ENCODE measurements at regions not wholly inside any gene's neighbourhood (a gene's known extent, or its start where the extent isn't known, plus 50 kb on each side); places are given as distances from the start of the nearest gene placed in this dataset.
"Not testable (repeated sequence)": the region's sequence is repeated elsewhere in the genome, so short reads cannot be mapped to it uniquely, and the experiment has no call there.

DNA sequence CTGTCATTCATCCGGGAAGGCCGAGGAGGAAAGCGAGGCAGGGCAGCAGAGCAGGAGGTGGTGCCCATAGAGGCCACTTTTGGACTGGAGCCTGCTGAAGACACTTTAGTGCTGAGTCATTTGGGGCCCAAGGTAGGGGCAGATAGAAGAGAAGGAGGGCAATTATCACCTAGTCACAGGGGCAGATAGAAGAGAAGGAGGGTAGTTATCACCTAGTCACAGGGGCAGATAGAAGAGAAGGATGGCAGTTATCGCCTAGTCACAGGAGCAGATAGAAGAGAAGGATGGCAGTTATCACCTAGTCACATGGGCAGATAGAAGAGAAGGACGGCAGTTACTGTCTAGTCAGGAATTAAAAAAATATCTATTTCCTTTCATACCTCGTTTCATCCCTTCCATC lies 1372.6 kb downstream of the FOXD4L5 start:
- ATAC-seq; H3K4me1 Mint-ChIP-seq; POLR2A ChIA-PET; H3K27me3 Mint-ChIP-seq; H3K36me3 Mint-ChIP-seq (ENCODE audit: low read depth); DNase-seq; CTCF ChIA-PET; H3K27ac Mint-ChIP-seq; intact Hi-C loops (cut with DNase I, micrococcal nuclease); H3K4me3 Mint-ChIP-seq: not testable (repeated sequence)
- H3K9me3 Mint-ChIP-seq (ENCODE audit: low read depth): peaks cover 38% of the 10 kb centered on the region

DNA sequence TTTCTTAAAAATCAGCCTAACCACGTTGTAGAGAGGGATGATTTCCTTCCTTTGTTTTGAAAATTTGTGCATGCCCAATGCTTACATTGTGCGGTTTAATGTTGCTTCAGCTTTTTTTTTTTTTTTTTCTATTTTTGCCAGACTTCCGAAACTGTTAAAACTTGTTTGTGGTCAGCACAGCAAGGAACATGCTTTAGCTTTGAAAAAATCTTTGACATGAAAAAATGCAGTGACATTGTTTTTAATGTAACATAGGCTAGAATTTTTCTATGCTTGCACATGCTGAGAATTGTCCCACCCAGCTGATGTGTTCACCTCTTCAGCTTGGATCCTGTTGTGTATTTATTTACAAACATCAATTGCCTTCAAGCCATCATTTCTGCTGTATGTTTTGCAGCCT lies 1375.9 kb downstream of the FOXD4L5 start:
- not testable (repeated sequence) for DNase-seq, H3K27ac Mint-ChIP-seq

DNA sequence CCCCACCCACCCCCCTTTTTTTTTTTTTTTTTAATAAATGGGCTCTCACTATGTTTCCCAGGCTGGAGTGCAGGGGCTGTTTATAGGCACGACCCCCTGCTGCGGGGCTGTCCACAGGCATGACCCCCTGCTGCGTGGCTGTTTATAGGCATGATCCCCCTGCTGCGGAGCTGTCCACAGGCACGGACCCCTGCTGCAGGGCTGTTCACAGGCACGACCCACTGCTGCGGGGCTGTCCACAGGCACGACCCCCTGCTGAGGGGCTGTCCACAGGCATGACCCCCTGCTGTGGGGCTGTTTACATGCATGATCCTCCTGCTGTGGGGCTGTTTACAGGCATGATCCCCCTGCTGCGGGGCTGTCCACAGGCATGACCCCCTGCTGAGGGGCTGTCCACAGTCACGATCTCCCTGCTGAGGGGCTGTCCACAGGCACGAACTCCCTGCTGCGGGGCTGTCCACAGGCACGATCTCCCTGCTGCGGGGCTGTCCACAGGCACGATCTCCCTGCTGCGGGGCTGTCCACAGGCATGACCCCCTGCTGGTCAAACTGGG lies 1385.3 kb downstream of the FOXD4L5 start:
- intact Hi-C loops (cut with DNase I, micrococcal nuclease); H3K27me3 Mint-ChIP-seq; H3K27ac Mint-ChIP-seq; H3K9me3 Mint-ChIP-seq (ENCODE audit: low read depth); CTCF ChIA-PET; POLR2A ChIA-PET; H3K4me3 Mint-ChIP-seq; H3K36me3 Mint-ChIP-seq (ENCODE audit: low read depth); DNase-seq; H3K4me1 Mint-ChIP-seq; ATAC-seq: not testable (repeated sequence)

More for the DNA sequence above, 1375.9 kb downstream of the FOXD4L5 start:
- POLR2A ChIA-PET; H3K4me1 Mint-ChIP-seq; H3K27me3 Mint-ChIP-seq; H3K36me3 Mint-ChIP-seq (ENCODE audit: low read depth); ATAC-seq; H3K4me3 Mint-ChIP-seq; intact Hi-C loops (cut with DNase I, micrococcal nuclease); CTCF ChIA-PET: not testable (repeated sequence)
- peaks cover 29% of the 10 kb centered on the region for H3K9me3 Mint-ChIP-seq (ENCODE audit: low read depth)

DNA sequence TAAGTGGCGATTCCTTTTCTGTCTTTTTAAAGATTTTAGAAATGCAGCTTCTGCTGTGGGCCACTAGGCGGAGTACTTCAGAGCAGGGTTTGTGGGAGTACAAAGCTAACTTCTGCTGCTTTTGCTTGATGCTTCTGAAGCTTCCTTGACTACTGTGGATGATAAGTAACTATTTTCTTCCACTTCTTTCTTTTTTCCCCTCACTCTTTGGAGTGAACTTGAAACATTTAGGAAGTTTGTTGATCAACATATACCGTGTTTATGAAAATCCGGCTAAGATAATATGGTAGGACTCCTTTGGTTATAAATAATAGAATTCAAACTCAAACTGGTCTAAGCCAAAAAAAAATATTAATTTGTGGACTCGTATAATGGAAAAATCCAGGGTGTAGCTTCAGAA lies 1403.6 kb downstream of the FOXD4L5 start:
- CTCF ChIA-PET; POLR2A ChIA-PET; H3K36me3 Mint-ChIP-seq (ENCODE audit: low read depth); H3K27me3 Mint-ChIP-seq; DNase-seq; H3K4me1 Mint-ChIP-seq; intact Hi-C loops (cut with DNase I, micrococcal nuclease); H3K27ac Mint-ChIP-seq; ATAC-seq; H3K9me3 Mint-ChIP-seq (ENCODE audit: low read depth); H3K4me3 Mint-ChIP-seq: not testable (repeated sequence)

DNA sequence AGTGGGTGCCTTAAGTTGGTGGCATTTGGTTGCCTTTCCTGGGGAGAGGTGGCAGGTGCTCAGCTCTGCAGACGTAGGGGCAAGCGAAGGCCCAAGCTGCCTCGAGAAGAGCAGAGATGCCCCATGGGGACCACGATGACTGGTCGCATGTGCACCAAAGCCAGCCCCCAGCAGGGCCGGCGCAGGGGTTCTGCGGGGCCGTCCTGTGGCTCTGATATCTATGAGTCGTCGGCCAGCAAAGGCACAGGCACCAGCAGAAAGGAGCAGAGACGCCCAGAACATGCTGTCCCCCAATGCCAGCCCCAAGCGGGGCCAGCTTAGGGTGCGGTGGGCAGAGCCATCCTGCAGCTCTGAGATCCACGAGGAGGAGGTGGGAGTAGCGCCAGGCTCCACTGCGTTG lies 1408.6 kb downstream of the FOXD4L5 start:
- DNase-seq; H3K4me1 Mint-ChIP-seq; H3K36me3 Mint-ChIP-seq (ENCODE audit: low read depth); H3K4me3 Mint-ChIP-seq; CTCF ChIA-PET; H3K27ac Mint-ChIP-seq; H3K9me3 Mint-ChIP-seq (ENCODE audit: low read depth); H3K27me3 Mint-ChIP-seq; ATAC-seq; intact Hi-C loops (cut with DNase I, micrococcal nuclease); POLR2A ChIA-PET: not testable (repeated sequence)

DNA sequence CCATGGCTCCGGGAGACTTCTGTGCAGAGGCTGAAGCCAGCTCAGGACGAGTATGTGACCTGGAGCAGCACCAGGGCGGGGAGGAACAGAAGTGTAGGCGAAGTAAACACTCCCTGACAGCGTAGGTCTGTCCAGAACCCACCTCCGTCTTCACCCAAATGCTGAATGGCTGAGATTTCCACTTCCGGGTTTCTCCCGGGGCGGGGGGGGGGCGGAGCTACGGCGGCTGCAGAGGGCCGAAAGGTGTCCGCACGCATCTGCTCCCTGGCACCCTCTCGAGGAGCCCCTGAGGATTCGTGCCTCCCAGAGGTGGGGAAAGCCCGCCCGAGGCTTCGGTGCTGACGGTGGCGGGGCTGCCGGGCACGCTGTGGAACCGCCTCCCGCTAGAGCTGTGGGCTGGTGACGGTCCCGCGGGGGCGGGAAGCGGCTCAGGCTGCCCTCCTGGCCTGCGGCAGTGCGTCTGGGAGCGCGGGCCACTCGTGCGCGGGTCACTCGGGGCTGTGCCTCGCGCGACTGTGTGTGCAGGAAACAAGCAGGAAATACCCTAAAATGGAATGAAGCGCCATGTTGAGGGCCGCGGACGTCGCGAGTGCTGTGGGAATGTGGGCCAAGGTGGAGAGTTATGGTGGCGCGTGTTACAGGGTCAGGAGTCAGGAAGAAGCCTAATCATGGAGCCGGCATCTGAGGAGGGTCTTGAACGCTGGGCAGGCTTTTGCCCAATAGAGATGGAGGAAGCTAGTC lies 1425.4 kb downstream of the FOXD4L5 start:
- Mint-ChIP-seq H3K36me3 (ENCODE audit: low read depth) (no peaks in the 10 kb centered on the region), H3K9me3 (ENCODE audit: low read depth) (peaks cover 22% of the 10 kb centered on the region), H3K4me3 (peak overlapping the region; percentile 38), H3K4me1 (no peaks in the 10 kb centered on the region), H3K27me3 (no peaks in the 10 kb centered on the region), H3K27ac (no peak overlapping the region)
- DNase-seq (peak; percentile 41), ATAC-seq (peak; percentile 36)
- ChIA-PET POLR2A (no interaction called here), CTCF (no interaction called here)
- intact Hi-C loops (cut with DNase I, micrococcal nuclease): no loop called here

DNA sequence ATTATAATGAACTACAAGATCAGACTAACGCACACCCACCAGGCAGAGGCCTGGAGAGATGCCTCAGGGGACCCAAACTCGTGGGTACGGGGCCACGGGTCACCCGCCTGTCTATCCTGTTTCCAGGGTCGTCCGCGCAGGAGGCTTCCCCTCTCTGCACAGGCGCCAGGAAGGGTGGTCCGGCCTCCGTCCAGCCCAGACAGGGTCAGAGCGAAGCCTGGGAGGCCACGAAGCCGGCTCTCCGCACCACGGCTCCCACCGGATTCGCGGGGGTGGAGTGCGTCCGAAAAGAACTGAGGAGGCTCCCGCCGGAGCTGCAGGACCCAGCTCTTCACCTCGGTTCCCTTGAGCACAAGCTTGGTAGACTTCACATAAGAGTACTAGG lies 1425.9 kb downstream of the FOXD4L5 start:
- CTCF ChIA-PET; H3K27ac Mint-ChIP-seq; intact Hi-C loops (cut with DNase I, micrococcal nuclease); H3K36me3 Mint-ChIP-seq (ENCODE audit: low read depth); H3K4me1 Mint-ChIP-seq; H3K27me3 Mint-ChIP-seq; ATAC-seq; DNase-seq; POLR2A ChIA-PET: not testable (repeated sequence)
- Mint-ChIP-seq H3K4me3 (peak overlapping the region; percentile 38), H3K9me3 (ENCODE audit: low read depth) (peaks cover 22% of the 10 kb centered on the region)

DNA sequence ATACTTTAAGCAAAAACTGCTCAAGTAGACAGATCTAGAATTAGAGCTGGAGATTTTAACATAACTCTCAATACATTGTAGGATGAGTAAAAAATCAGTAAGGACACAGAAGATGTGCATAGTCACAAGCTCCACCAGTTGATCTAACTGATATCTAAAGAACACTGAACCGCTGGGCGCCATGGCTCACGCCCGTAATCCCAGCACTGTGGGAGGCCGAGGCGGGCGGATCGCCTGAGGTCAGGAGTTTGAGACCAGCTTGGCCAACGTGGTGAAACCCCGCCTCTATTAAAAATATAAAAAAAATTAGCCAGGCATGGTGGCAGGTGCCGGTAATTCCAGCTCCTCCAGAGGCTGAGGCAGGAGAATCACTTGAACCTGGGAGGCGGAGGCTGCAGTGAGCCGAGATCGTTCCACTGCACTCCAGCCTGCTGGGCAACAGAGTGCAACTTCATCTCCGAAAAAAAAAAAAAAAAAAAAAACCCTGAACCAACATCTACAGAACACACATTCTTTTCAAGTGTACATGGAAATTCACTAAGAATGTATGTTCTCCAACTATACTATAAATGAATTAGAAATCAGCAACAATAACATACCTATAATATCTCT lies 1431.8 kb downstream of the FOXD4L5 start:
- POLR2A ChIA-PET; H3K27ac Mint-ChIP-seq; H3K36me3 Mint-ChIP-seq (ENCODE audit: low read depth); H3K4me1 Mint-ChIP-seq; intact Hi-C loops (cut with DNase I, micrococcal nuclease); DNase-seq; ATAC-seq; CTCF ChIA-PET; H3K27me3 Mint-ChIP-seq; H3K4me3 Mint-ChIP-seq: not testable (repeated sequence)
- H3K9me3 Mint-ChIP-seq (ENCODE audit: low read depth): peaks cover 13% of the 10 kb centered on the region

DNA sequence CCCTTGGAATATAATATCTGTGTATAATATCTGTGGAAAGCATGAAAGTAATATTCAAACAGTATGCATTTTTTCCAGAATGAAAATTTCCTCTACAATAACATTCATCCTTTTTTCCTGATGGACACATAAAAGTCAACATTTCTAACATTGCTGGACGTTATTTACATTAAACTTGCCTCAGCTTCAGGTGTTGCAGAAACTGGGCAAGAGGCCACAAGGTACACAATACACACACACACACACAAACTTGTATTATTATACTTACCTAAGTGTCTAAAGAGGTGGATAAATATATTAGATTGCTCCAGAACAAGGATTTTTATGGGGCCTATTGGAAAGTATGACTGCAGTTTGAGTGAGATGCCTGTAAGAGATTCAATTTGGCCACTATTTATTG lies 1460.2 kb downstream of the FOXD4L5 start:
- intact Hi-C loops (cut with DNase I, micrococcal nuclease); POLR2A ChIA-PET; ATAC-seq; H3K4me1 Mint-ChIP-seq; H3K4me3 Mint-ChIP-seq; H3K36me3 Mint-ChIP-seq (ENCODE audit: low read depth); H3K27me3 Mint-ChIP-seq; CTCF ChIA-PET; DNase-seq; H3K27ac Mint-ChIP-seq: not testable (repeated sequence)
- H3K9me3 Mint-ChIP-seq (ENCODE audit: low read depth): peaks cover 19% of the 10 kb centered on the region

DNA sequence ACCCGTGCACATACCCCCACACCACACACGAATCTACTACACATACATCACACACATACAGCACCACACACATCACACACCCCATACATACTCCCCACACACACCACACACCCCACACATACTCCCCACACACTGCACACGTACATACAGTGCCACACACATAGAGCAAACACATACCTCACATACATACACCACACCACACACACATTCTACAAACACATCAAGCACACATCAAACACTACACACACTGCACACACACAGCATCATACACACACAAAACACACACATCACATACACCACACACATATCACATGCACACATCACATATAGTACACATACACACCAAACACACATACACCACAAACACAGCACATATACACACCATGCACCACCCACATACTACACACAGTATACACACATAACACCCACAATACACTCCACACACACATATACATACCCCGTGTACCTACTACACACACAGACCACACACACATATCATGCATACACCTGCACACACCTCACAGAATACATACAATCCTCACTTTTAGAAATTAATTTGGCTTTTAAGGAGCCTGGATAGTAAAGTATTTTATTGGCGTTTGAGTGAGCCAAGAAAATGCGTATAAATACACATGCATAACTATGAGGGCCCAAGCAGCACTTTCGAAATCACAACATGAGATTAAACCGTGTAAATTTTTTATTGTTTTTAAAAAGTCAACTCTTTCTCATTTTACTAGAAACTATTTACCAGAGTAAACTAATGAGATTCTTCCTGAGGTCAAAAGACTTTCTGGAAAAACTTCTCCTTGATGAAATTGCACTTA lies 1461.4 kb downstream of the FOXD4L5 start:
- intact Hi-C loops (cut with DNase I, micrococcal nuclease); CTCF ChIA-PET; H3K27me3 Mint-ChIP-seq; POLR2A ChIA-PET; H3K27ac Mint-ChIP-seq; H3K36me3 Mint-ChIP-seq (ENCODE audit: low read depth); H3K4me3 Mint-ChIP-seq; DNase-seq; H3K4me1 Mint-ChIP-seq: not testable (repeated sequence)
- ATAC-seq: peak; percentile 33
- H3K9me3 Mint-ChIP-seq (ENCODE audit: low read depth): peaks cover 16% of the 10 kb centered on the region

DNA sequence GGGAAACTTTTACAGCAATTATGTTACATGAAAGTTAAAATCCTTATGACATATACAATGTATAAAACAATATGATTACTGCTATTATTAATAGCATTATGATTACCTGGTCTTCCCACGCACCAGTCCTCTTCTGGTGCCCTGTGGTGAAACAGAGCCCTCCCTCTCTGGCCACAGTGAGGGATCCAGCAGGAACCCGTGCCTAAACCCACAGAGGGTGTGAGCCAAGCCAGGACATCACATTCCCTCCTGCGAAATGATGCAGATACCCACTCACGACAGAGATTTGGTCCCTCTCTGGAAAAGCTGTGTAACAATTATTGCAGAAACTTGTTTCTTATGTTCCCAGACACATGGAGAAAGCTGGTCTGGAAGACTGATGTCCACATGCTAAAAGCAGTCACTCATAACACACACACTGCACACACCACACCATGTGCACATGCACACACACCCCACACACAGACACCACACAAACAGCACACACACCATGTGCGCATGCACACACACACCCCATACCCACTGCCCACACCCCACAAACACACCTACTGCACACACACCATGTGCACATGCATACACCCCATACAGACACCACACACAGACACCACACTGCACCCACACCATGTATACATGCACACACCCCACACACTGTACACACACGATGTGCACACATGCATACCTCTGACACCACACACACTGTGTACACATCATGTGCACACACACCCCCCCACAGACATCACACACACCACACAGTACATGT lies 1462.2 kb downstream of the FOXD4L5 start:
- peaks cover 18% of the 10 kb centered on the region for H3K9me3 Mint-ChIP-seq (ENCODE audit: low read depth)
- CTCF ChIA-PET; POLR2A ChIA-PET; DNase-seq; intact Hi-C loops (cut with DNase I, micrococcal nuclease); H3K36me3 Mint-ChIP-seq (ENCODE audit: low read depth); ATAC-seq; H3K4me1 Mint-ChIP-seq; H3K27ac Mint-ChIP-seq; H3K4me3 Mint-ChIP-seq; H3K27me3 Mint-ChIP-seq: not testable (repeated sequence)

Measured in activated CD4-positive, alpha-beta T cell treated with anti-CD3 and anti-CD28 coated beads for 36 hours (primary cell).